ENCODE measurements at regions not wholly inside any gene's neighbourhood (a gene's known extent, or its start where the extent isn't known, plus 50 kb on each side); places are given as distances from the start of the nearest gene placed in this dataset.
"Not testable (repeated sequence)": the region's sequence is repeated elsewhere in the genome, so short reads cannot be mapped to it uniquely, and the experiment has no call there.

GRCh38 chr3:161600173-161600572 is 103.6 kb downstream of the OTOL1 start:
- no peak for DNase-seq (ENCODE audit: low read depth in 2 of 2)

- no peak for DNase-seq (ENCODE audit: low read depth in 2 of 2)
Measured at GRCh38 chr3:161602475-161602874, 105.9 kb downstream of the OTOL1 start.

- DNase-seq (ENCODE audit: low read depth in 2 of 2) = no peak
Measured at GRCh38 chr3:161602918-161603317, 106.3 kb downstream of the OTOL1 start.

GRCh38 chr3:161607056-161607455 is 110.4 kb downstream of the OTOL1 start:
- DNase-seq (ENCODE audit: low read depth in 2 of 2) = no peak

- no peak for DNase-seq (ENCODE audit: low read depth in 2 of 2)
Measured at GRCh38 chr3:161619351-161619750, 122.7 kb downstream of the OTOL1 start.

GRCh38 chr3:161630794-161631193 is 134.2 kb downstream of the OTOL1 start:
- DNase-seq (ENCODE audit: low read depth in 2 of 2) = no peak

GRCh38 chr3:161631536-161631935 is 134.9 kb downstream of the OTOL1 start:
- no peak for DNase-seq (ENCODE audit: low read depth in 2 of 2)

GRCh38 chr3:161637559-161637958 is 141.0 kb downstream of the OTOL1 start:
- DNase-seq (ENCODE audit: low read depth in 2 of 2) = no peak

GRCh38 chr3:161639095-161639494 is 142.5 kb downstream of the OTOL1 start:
- DNase-seq (ENCODE audit: low read depth in 2 of 2) = not testable (repeated sequence)

- DNase-seq (ENCODE audit: low read depth in 2 of 2) = no peak
Measured at GRCh38 chr3:161640181-161640580, 143.6 kb downstream of the OTOL1 start.

GRCh38 chr3:161641287-161641686 is 144.7 kb downstream of the OTOL1 start:
- DNase-seq (ENCODE audit: low read depth in 2 of 2) = no peak

GRCh38 chr3:161644891-161645635 is 148.5 kb downstream of the OTOL1 start:
- DNase-seq (ENCODE audit: low read depth in 2 of 2) = no peak

- no peak for DNase-seq (ENCODE audit: low read depth in 2 of 2)
Measured at GRCh38 chr3:161647936-161648470, 151.4 kb downstream of the OTOL1 start.

- no peak for DNase-seq (ENCODE audit: low read depth in 2 of 2)
Measured at GRCh38 chr3:161649900-161650484, 153.4 kb downstream of the OTOL1 start.

GRCh38 chr3:161657786-161658185 is 161.2 kb downstream of the OTOL1 start:
- no peak for DNase-seq (ENCODE audit: low read depth in 2 of 2)

GRCh38 chr3:161671141-161671540 is 174.5 kb downstream of the OTOL1 start:
- no peak for DNase-seq (ENCODE audit: low read depth in 2 of 2)

GRCh38 chr3:161672478-161672877 is 175.9 kb downstream of the OTOL1 start:
- DNase-seq (ENCODE audit: low read depth in 2 of 2) = no peak

- no peak for DNase-seq (ENCODE audit: low read depth in 2 of 2)
Measured at GRCh38 chr3:161673866-161674265, 177.3 kb downstream of the OTOL1 start.

GRCh38 chr3:161674402-161674801 is 177.8 kb downstream of the OTOL1 start:
- DNase-seq (ENCODE audit: low read depth in 2 of 2) = no peak

- DNase-seq (ENCODE audit: low read depth in 2 of 2) = not testable (repeated sequence)
Measured at GRCh38 chr3:161681831-161682230, 185.2 kb downstream of the OTOL1 start.

GRCh38 chr3:161682715-161683114 is 186.1 kb downstream of the OTOL1 start:
- no peak for DNase-seq (ENCODE audit: low read depth in 2 of 2)

- DNase-seq (ENCODE audit: low read depth in 2 of 2) = no peak
Measured at GRCh38 chr3:161689584-161690298, 193.1 kb downstream of the OTOL1 start.

- no peak for DNase-seq (ENCODE audit: low read depth in 2 of 2)
Measured at GRCh38 chr3:161690299-161690620, 193.7 kb downstream of the OTOL1 start.
